GM23338 (cell line): ENCODE measurements at regions not wholly inside any gene's neighbourhood (a gene's known extent, or its start where the extent isn't known, plus 50 kb on each side); places are given as distances from the start of the nearest gene placed in this dataset.

Experiments
- ATAC-seq: fragments of 200-7000 bp; cut with Tn5 transposase; 3 replicates; pipeline ENCODE4 v1.9.1; 2020
- DNase-seq: peaks from one replicate; pipeline ENCODE4 v3.0.0-alpha.2; 2015; ENCODE audit warnings: low spot score
- H2AFZ ChIP-seq: fragments of 200-600 bp; sonication (generic); 2 replicates; pipeline ENCODE4 v1.8.0; 2016; ENCODE audit warnings: antibody characterized with exemption, mild to moderate bottlenecking, moderate library complexity
- H3F3A ChIP-seq: fragments of 200-600 bp; sonication (generic); replicated peaks from 2 replicates; pipeline ENCODE4 v1.8.0; 2017; ENCODE audit warnings: antibody characterized with exemption, mixed run types, low read depth
- H3K27ac ChIP-seq: fragments of 200-600 bp; sonication (generic); 2 replicates; pipeline ENCODE4 v1.6.1; 2016; ENCODE audit warnings: low read depth
- H3K27me3 ChIP-seq: fragments of 200-600 bp; sonication (generic); 2 replicates; pipeline ENCODE4 v1.8.0; 2016; ENCODE audit warnings: mild to moderate bottlenecking, mixed run types, moderate library complexity; ENCODE audit not compliant: insufficient read depth
- H3K36me3 ChIP-seq: fragments of 200-600 bp; sonication (generic); 2 replicates; pipeline ENCODE4 v1.8.0; 2016; ENCODE audit warnings: mild to moderate bottlenecking; ENCODE audit not compliant: insufficient read depth
- H3K4me1 ChIP-seq: fragments of 200-600 bp; sonication (generic); 2 replicates; pipeline ENCODE4 v1.8.0; 2016; ENCODE audit warnings: mild to moderate bottlenecking, moderate library complexity; ENCODE audit not compliant: insufficient read depth
- H3K4me2 ChIP-seq: fragments of 200-600 bp; sonication (generic); 2 replicates; pipeline ENCODE4 v1.7.1; 2017; ENCODE audit warnings: mixed run types
- H3K4me3 ChIP-seq: fragments of 200-600 bp; sonication (generic); 2 replicates; pipeline ENCODE4 v1.6.1; 2016; ENCODE audit warnings: mixed run types
- H3K79me2 ChIP-seq: fragments of 200-600 bp; sonication (generic); replicated peaks from 2 replicates; pipeline ENCODE4 v1.8.0; 2017; ENCODE audit warnings: mild to moderate bottlenecking; ENCODE audit not compliant: insufficient read depth
- H3K9me2 ChIP-seq: fragments of 200-600 bp; sonication (generic); 2 replicates; pipeline ENCODE4 v1.8.0; 2017; ENCODE audit not compliant: insufficient read depth
- H4K20me1 ChIP-seq: fragments of 200-600 bp; sonication (generic); replicated peaks from 2 replicates; pipeline ENCODE4 v1.8.0; 2017; ENCODE audit warnings: mild to moderate bottlenecking; ENCODE audit not compliant: insufficient read depth
- H3K27ac Mint-ChIP-seq: 2 replicates; pipeline ENCODE4 v1.8.0; 2020; ENCODE audit warnings: inconsistent platforms, mild to moderate bottlenecking, moderate library complexity, mixed read lengths
- H3K27me3 Mint-ChIP-seq: 3 replicates; pipeline ENCODE4 v1.8.0; 2022; ENCODE audit warnings: low read depth, mild to moderate bottlenecking, moderate library complexity, mixed read lengths, inconsistent platforms; ENCODE audit not compliant: insufficient read depth, poor library complexity
- H3K36me3 Mint-ChIP-seq: 3 replicates; pipeline ENCODE4 v1.8.0; 2021; ENCODE audit warnings: low read depth, mild to moderate bottlenecking, inconsistent platforms, moderate library complexity, mixed read lengths
- H3K4me1 Mint-ChIP-seq: 3 replicates; pipeline ENCODE4 v1.8.0; 2020; ENCODE audit warnings: mild to moderate bottlenecking, inconsistent platforms, mixed read lengths
- H3K4me3 Mint-ChIP-seq: 3 replicates; pipeline ENCODE4 v1.8.0; 2021; ENCODE audit warnings: moderate library complexity, mild to moderate bottlenecking, inconsistent platforms, mixed read lengths
- H3K9me3 Mint-ChIP-seq: 3 replicates; pipeline ENCODE4 v1.8.0; 2020; ENCODE audit warnings: moderate library complexity, mild to moderate bottlenecking, inconsistent platforms, mixed read lengths
- CREB1 ChIP-seq: fragments of 250-450 bp; sonication (Bioruptor Pico); IDR thresholded peaks from 2 replicates; pipeline ENCODE4 v1.5.0; 2020; ENCODE audit warnings: low read depth, mild to moderate bottlenecking, moderate library complexity
- EZH2 ChIP-seq: fragments of 200-600 bp; sonication (generic); IDR thresholded peaks from one replicate; pipeline ENCODE4 v1.8.0; 2017; ENCODE audit warnings: antibody characterized with exemption, mild to moderate bottlenecking, low read depth; ENCODE audit not compliant: unreplicated experiment
- EZH2phosphoT487 ChIP-seq: fragments of 200-600 bp; sonication (generic); IDR thresholded peaks from one replicate; pipeline ENCODE4 v1.8.1; 2018; ENCODE audit warnings: antibody characterized with exemption; ENCODE audit not compliant: unreplicated experiment
- JUNB ChIP-seq: IDR thresholded peaks from one replicate; pipeline ENCODE4 v1.6.1; 2016; ENCODE audit warnings: antibody characterized with exemption; ENCODE audit not compliant: unreplicated experiment
- NANOG ChIP-seq: IDR thresholded peaks from 2 replicates; pipeline ENCODE4 v1.6.1; 2016; ENCODE audit warnings: antibody characterized with exemption, borderline replicate concordance
- STAT1 ChIP-seq: IDR thresholded peaks from one replicate; pipeline ENCODE4 v1.6.1; 2016; ENCODE audit warnings: antibody characterized with exemption; ENCODE audit not compliant: unreplicated experiment
- TF ChIP-seq, protein P1 (sequence below): IDR thresholded peaks from 2 replicates; pipeline ENCODE4 v1.6.1; 2016; ENCODE audit warnings: antibody characterized with exemption
- TF ChIP-seq, protein P2 (sequence below): IDR thresholded peaks from one replicate; pipeline ENCODE4 v1.6.1; 2018; ENCODE audit warnings: antibody characterized with exemption; ENCODE audit not compliant: unreplicated experiment
- TF ChIP-seq, protein P3 (sequence below): fragments of 250-450 bp; sonication (Bioruptor Pico); IDR thresholded peaks from 2 replicates; pipeline ENCODE4 v1.5.0; 2020; ENCODE audit warnings: mild to moderate bottlenecking, moderate library complexity

DNA sequence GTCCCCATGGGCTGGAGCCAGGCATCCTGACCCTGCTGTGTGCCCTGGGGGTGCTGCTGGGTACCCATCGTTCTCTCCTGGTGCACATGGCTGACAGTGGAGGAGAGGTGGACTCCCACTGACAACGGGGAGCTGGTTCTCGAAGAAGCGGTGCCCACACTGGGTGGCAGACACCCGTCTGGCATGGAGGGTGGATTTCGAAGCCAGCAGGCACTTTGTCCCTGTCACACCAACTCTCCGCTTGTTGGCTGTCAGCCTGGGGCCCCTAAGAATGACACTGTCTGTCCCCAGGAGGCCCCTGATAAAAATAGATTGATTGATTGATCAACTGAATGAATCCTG is 55.4 kb downstream of the RTP5 start (continued):
- TF ChIP-seq, protein P1, sequence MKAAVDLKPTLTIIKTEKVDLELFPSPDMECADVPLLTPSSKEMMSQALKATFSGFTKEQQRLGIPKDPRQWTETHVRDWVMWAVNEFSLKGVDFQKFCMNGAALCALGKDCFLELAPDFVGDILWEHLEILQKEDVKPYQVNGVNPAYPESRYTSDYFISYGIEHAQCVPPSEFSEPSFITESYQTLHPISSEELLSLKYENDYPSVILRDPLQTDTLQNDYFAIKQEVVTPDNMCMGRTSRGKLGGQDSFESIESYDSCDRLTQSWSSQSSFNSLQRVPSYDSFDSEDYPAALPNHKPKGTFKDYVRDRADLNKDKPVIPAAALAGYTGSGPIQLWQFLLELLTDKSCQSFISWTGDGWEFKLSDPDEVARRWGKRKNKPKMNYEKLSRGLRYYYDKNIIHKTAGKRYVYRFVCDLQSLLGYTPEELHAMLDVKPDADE = no peak
- TF ChIP-seq STAT1 (no peak), EZH2phosphoT487 (no peak), JUNB (no peak), CREB1 (CRISPR knock-in tag) (no peak)

DNA sequence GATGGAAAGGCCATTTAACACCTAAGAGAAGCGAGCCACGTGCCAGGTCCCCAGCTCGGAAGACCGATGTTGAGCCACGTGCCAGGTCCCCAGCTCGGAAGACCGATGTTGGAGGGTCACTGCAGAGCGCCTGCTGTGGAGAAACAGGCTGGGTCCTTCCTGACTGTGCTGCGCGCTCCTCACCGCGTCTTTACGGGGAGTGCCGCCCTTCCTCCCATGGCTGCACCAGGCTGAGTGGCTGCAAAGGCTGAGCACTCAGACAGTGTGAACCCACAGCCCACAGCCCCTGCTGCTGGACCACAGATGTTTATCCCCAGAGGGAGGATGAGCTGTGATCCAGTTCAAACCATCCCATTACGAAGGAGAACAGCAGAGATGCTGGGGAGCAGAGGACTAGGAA is 55.7 kb downstream of the RTP5 start:
- Histone ChIP-seq H3K27me3 (no peaks in the 10 kb centered on the region), H3F3A (no peaks in the 10 kb centered on the region), H3K4me2 (no peak overlapping the region), H3K27ac (no peak overlapping the region), H4K20me1 (no peaks in the 10 kb centered on the region), H3K79me2 (no peaks in the 10 kb centered on the region), H2AFZ (no peak overlapping the region), H3K36me3 (no peaks in the 10 kb centered on the region), H3K4me3 (no peak overlapping the region), H3K9me2 (no peaks in the 10 kb centered on the region), H3K4me1 (no peaks in the 10 kb centered on the region)
- TF ChIP-seq NANOG (no peak), CREB1 (CRISPR knock-in tag) (no peak), EZH2 (no peak)
- TF ChIP-seq, protein P2, sequence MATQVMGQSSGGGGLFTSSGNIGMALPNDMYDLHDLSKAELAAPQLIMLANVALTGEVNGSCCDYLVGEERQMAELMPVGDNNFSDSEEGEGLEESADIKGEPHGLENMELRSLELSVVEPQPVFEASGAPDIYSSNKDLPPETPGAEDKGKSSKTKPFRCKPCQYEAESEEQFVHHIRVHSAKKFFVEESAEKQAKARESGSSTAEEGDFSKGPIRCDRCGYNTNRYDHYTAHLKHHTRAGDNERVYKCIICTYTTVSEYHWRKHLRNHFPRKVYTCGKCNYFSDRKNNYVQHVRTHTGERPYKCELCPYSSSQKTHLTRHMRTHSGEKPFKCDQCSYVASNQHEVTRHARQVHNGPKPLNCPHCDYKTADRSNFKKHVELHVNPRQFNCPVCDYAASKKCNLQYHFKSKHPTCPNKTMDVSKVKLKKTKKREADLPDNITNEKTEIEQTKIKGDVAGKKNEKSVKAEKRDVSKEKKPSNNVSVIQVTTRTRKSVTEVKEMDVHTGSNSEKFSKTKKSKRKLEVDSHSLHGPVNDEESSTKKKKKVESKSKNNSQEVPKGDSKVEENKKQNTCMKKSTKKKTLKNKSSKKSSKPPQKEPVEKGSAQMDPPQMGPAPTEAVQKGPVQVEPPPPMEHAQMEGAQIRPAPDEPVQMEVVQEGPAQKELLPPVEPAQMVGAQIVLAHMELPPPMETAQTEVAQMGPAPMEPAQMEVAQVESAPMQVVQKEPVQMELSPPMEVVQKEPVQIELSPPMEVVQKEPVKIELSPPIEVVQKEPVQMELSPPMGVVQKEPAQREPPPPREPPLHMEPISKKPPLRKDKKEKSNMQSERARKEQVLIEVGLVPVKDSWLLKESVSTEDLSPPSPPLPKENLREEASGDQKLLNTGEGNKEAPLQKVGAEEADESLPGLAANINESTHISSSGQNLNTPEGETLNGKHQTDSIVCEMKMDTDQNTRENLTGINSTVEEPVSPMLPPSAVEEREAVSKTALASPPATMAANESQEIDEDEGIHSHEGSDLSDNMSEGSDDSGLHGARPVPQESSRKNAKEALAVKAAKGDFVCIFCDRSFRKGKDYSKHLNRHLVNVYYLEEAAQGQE = no peak
- TF ChIP-seq, protein P3, sequence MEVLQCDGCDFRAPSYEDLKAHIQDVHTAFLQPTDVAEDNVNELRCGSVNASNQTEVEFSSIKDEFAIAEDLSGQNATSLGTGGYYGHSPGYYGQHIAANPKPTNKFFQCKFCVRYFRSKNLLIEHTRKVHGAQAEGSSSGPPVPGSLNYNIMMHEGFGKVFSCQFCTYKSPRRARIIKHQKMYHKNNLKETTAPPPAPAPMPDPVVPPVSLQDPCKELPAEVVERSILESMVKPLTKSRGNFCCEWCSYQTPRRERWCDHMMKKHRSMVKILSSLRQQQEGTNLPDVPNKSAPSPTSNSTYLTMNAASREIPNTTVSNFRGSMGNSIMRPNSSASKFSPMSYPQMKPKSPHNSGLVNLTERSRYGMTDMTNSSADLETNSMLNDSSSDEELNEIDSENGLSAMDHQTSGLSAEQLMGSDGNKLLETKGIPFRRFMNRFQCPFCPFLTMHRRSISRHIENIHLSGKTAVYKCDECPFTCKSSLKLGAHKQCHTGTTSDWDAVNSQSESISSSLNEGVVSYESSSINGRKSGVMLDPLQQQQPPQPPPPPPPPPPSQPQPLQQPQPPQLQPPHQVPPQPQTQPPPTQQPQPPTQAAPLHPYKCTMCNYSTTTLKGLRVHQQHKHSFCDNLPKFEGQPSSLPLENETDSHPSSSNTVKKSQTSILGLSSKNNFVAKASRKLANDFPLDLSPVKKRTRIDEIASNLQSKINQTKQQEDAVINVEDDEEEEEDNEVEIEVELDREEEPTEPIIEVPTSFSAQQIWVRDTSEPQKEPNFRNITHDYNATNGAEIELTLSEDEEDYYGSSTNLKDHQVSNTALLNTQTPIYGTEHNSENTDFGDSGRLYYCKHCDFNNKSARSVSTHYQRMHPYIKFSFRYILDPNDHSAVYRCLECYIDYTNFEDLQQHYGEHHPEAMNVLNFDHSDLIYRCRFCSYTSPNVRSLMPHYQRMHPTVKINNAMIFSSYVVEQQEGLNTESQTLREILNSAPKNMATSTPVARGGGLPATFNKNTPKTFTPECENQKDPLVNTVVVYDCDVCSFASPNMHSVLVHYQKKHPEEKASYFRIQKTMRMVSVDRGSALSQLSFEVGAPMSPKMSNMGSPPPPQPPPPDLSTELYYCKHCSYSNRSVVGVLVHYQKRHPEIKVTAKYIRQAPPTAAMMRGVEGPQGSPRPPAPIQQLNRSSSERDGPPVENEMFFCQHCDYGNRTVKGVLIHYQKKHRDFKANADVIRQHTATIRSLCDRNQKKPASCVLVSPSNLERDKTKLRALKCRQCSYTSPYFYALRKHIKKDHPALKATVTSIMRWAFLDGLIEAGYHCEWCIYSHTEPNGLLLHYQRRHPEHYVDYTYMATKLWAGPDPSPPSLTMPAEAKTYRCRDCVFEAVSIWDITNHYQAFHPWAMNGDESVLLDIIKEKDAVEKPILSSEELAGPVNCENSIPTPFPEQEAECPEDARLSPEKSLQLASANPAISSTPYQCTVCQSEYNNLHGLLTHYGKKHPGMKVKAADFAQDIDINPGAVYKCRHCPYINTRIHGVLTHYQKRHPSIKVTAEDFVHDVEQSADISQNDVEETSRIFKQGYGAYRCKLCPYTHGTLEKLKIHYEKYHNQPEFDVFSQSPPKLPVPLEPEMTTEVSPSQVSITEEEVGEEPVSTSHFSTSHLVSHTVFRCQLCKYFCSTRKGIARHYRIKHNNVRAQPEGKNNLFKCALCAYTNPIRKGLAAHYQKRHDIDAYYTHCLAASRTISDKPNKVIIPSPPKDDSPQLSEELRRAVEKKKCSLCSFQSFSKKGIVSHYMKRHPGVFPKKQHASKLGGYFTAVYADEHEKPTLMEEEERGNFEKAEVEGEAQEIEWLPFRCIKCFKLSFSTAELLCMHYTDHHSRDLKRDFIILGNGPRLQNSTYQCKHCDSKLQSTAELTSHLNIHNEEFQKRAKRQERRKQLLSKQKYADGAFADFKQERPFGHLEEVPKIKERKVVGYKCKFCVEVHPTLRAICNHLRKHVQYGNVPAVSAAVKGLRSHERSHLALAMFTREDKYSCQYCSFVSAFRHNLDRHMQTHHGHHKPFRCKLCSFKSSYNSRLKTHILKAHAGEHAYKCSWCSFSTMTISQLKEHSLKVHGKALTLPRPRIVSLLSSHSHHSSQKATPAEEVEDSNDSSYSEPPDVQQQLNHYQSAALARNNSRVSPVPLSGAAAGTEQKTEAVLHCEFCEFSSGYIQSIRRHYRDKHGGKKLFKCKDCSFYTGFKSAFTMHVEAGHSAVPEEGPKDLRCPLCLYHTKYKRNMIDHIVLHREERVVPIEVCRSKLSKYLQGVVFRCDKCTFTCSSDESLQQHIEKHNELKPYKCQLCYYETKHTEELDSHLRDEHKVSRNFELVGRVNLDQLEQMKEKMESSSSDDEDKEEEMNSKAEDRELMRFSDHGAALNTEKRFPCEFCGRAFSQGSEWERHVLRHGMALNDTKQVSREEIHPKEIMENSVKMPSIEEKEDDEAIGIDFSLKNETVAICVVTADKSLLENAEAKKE (CRISPR knock-in tag) = no peak
- Mint-ChIP-seq H3K27me3 (peaks cover 2% of the 10 kb centered on the region), H3K9me3 (no peaks in the 10 kb centered on the region), H3K27ac (no peak overlapping the region), H3K4me1 (peaks cover 12% of the 10 kb centered on the region; the same call in 2 of the 3 replicates), H3K36me3 (no peaks in the 10 kb centered on the region), H3K4me3 (no peak overlapping the region)
- ATAC-seq = no peak
- DNase-seq = no peak
